T-cell (primary cell): ENCODE measurements at regions not wholly inside any gene's neighbourhood (a gene's known extent, or its start where the extent isn't known, plus 50 kb on each side); places are given as distances from the start of the nearest gene placed in this dataset.
"Not testable (repeated sequence)": the region's sequence is repeated elsewhere in the genome, so short reads cannot be mapped to it uniquely, and the experiment has no call there.

ENCODE experiments used
- ATAC-seq, 4 experiments: fragments of 200-7000 bp in 3 of 4; fragments of 150-1000 bp in 1 of 4; cut with Tn5 transposase; replicated peaks in 1 of 4; 1 replicate in 3 of 4; 2 replicates in 1 of 4; pipeline ENCODE4 v1.10.0; 2021; ENCODE audit warnings: moderate library complexity in 3 of 4, mild to moderate bottlenecking in 2 of 4, moderate number of reproducible peaks in 1 of 4
- CTCF ChIA-PET, 2 donors: fragments of 300-600 bp; sonication (Branson Sonifier 250); formaldehyde crosslinking; loops; one replicate each; lab custom pipeline; 2022; ENCODE audit warnings: antibody characterized with exemption in 2 of 2; lab: Charles Lee
- POLR2A ChIA-PET, 2 donors: fragments of 300-600 bp; sonication (Branson Sonifier 250); formaldehyde crosslinking; loops; one replicate each; lab custom pipeline; 2022; ENCODE audit warnings: antibody characterized with exemption in 2 of 2; lab: Charles Lee
- DNase-seq, 35 experiments: peaks; one replicate each; pipeline versions ENCODE4 v3.0.0 to v3.0.0-alpha.2; 2013 to 2023
- H3K27ac ChIP-seq: one replicate; pipeline ENCODE4 v1.5.1; 2013; ENCODE audit warnings: low read length
- H3K27me3 ChIP-seq, 2 experiments: replicated peaks in 1 of 2; 1 replicate in 1 of 2; 2 replicates in 1 of 2; pipeline versions ENCODE4 v1.6.1 to v1.7.0; 2013; ENCODE audit warnings: low read length in 1 of 2, mixed read lengths in 1 of 2; ENCODE audit not compliant: control insufficient read depth in 2 of 2, insufficient read depth in 2 of 2; ENCODE audit errors: extremely low read depth in 1 of 2
- H3K36me3 ChIP-seq, 2 donors: 1 replicate in 1 of 2; 2 replicates in 1 of 2; pipeline versions ENCODE4 v1.6.1 to v1.7.0; 2013; ENCODE audit warnings: low read length in 1 of 2; ENCODE audit not compliant: control insufficient read depth in 2 of 2, insufficient read depth in 1 of 2; ENCODE audit errors: extremely low read depth in 1 of 2
- H3K4me1 ChIP-seq, 2 experiments: 1 replicate in 1 of 2; 2 replicates in 1 of 2; pipeline versions ENCODE4 v1.6.1 to v1.7.0; 2013; ENCODE audit warnings: low read length in 2 of 2, mixed read lengths in 1 of 2; ENCODE audit not compliant: insufficient read depth in 2 of 2, control insufficient read depth in 1 of 2; ENCODE audit errors: extremely low read depth in 1 of 2
- H3K4me3 ChIP-seq, 2 donors: 1 replicate in 1 of 2; 2 replicates in 1 of 2; pipeline versions ENCODE4 v1.5.1 to v1.7.0; 2013; ENCODE audit warnings: mild to moderate bottlenecking in 2 of 2, low read length in 1 of 2, moderate library complexity in 1 of 2; ENCODE audit not compliant: control insufficient read depth in 1 of 2; ENCODE audit errors: extremely low read depth in 1 of 2
- H3K9me3 ChIP-seq: 2 replicates; pipeline ENCODE4 v1.7.0; 2013
- H3K27ac Mint-ChIP-seq, 2 donors: one replicate each; pipeline ENCODE4 v1.8.0; 2020 to 2021; ENCODE audit warnings: mild to moderate bottlenecking in 2 of 2, mixed read lengths in 2 of 2
- H3K27me3 Mint-ChIP-seq, 2 donors: one replicate each; pipeline ENCODE4 v1.8.0; 2021 to 2022; ENCODE audit warnings: mixed read lengths in 2 of 2
- H3K36me3 Mint-ChIP-seq: one replicate; pipeline ENCODE4 v1.8.0; 2021; ENCODE audit warnings: mixed read lengths
- H3K4me1 Mint-ChIP-seq, 3 donors: one replicate each; pipeline ENCODE4 v1.8.0; 2020 to 2022; ENCODE audit warnings: mixed read lengths in 3 of 3, mild to moderate bottlenecking in 1 of 3
- H3K4me3 Mint-ChIP-seq, 3 donors: one replicate each; pipeline ENCODE4 v1.8.0; 2020 to 2022; ENCODE audit warnings: mild to moderate bottlenecking in 3 of 3, mixed read lengths in 3 of 3, moderate library complexity in 3 of 3
- H3K9me3 Mint-ChIP-seq, 3 donors: one replicate each; pipeline ENCODE4 v1.8.0; 2020 to 2022; ENCODE audit warnings: mixed read lengths in 3 of 3
- WGBS: methylation state at CpG from one replicate; pipeline ENCODE4 v1.1.5; 2013; ENCODE audit warnings: missing lambda C conversion rate; ENCODE audit not compliant: insufficient coverage; 5-methylcytosine and 5-hydroxymethylcytosine counted together

DNA sequence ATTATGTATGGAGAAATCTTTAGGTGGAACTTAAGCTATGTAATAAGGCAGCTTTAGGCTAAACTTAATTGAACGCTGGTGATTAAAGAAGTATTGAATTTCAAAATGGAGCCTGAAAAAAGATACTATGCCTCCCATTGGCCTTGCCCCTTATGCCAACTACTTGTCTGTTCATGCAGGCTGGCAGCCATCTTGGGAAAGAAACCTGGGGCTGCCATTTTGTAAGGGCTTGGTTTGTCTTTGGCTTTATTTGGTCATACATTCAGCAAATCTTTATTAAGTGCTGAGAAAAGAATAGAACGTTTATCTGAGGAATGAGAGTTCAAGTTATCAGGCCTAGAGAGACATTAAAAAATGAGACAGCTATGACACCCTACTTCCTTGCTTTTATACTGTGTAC lies 231.3 kb downstream of the KCNE4 start:
- Mint-ChIP-seq H3K36me3 (no peaks in the 10 kb centered on the region), H3K27ac (no peak overlapping the region), H3K9me3 (peaks cover 6 to 15% (median 6%) of the 10 kb centered on the region in 3 donors), H3K4me1 (no peaks in the 10 kb centered on the region), H3K4me3 (no peak overlapping the region), H3K27me3 (no peaks in the 10 kb centered on the region)
- Histone ChIP-seq H3K4me3 (no peak overlapping the region), H3K9me3 (no peaks in the 10 kb centered on the region), H3K4me1 (no peaks in the 10 kb centered on the region), H3K36me3 (no peaks in the 10 kb centered on the region), H3K27me3 (no peaks in the 10 kb centered on the region), H3K27ac (no peak overlapping the region)
- CTCF ChIA-PET: no interaction called here
- ATAC-seq: no peak
- POLR2A ChIA-PET: no interaction called here
- no peak for DNase-seq
- 100% methylated on average over 1 of the region's 2 CpGs for WGBS

DNA sequence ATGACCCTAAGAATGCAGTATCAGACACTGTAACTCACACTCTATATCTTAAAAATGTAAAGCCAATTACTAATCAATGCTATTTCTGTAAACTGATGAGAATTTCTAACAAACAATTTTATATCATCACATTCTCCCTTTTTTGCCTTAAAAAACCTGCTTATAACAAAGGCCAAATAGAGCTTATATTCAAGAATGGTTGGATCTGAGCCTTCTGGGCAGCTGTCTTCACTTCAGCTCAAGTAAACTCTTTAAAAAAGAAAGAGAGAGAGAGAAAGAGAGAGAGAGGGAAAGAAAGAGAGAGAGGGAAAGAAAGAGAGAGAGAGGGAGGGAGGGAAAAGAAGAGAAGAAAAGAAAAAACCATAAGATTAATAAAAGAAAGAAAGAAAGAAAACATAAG lies 231.8 kb downstream of the KCNE4 start:
- CTCF ChIA-PET: no interaction called here
- no peak overlapping the region for H3K27ac Mint-ChIP-seq
- no peak overlapping the region for H3K27ac ChIP-seq

DNA sequence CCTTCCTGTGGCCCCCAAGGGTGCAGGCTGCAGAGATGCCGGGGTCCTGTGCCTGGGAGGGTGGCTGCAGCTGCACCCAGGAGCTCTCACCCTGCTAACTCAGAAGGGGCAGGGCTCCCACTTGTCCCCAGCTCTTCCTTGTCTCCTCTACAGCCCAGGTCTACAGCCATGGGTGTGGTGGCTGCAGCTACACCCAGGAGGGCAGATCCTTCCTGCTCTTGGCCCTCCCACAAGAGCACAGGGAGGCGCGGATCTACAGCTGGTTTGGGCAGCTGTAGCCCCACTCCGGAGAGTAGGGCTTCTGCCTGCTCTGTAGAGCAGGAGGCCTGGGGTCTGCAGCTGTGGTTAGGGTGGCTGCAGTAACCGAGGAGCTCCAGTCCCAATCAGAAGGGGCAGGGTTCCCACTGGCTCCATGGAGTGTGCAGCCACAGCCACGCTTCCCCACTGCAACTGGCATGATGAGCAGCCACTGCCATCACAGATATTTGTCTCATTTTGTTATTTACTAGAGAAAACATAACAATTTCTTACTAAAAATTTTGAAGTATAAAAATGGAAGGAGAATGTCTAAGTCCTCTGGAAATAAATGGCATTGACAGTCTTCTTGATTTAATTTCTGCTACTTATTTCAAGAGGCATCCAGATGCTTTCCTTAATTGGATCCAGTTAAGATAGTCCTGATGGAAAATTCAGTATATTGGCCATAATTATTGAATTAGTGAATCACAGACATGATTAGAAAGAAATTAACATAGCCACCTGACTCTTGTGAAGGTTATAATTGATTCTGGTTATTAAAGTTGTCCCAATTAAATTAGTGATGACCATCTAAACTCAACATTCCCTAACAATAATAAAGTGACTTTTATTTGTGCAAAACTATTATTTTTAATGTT lies 233.6 kb downstream of the KCNE4 start:
- Histone ChIP-seq H3K36me3 (no peaks in the 10 kb centered on the region), H3K27ac (no peak overlapping the region), H3K27me3 (no peaks in the 10 kb centered on the region), H3K4me1 (no peaks in the 10 kb centered on the region), H3K9me3 (no peaks in the 10 kb centered on the region), H3K4me3 (no peak overlapping the region)
- Mint-ChIP-seq H3K27me3 (no peaks in the 10 kb centered on the region), H3K27ac (no peak overlapping the region), H3K4me3 (no peak overlapping the region), H3K9me3 (peaks cover 8 to 19% (median 9%) of the 10 kb centered on the region in 3 donors), H3K4me1 (no peaks in the 10 kb centered on the region), H3K36me3 (no peaks in the 10 kb centered on the region)
- ChIA-PET CTCF (no interaction called here), POLR2A (no interaction called here)
- DNase-seq (no peak), ATAC-seq (no peak)
- 95% methylated on average over 5 of the region's 6 CpGs for WGBS

More for the DNA sequence above, 231.8 kb downstream of the KCNE4 start:
- Histone ChIP-seq H3K36me3 (no peaks in the 10 kb centered on the region), H3K4me3 (no peak overlapping the region), H3K27me3 (no peaks in the 10 kb centered on the region), H3K9me3 (no peaks in the 10 kb centered on the region), H3K4me1 (no peaks in the 10 kb centered on the region)
- ATAC-seq: no peak
- H3K36me3 Mint-ChIP-seq: no peaks in the 10 kb centered on the region
- POLR2A ChIA-PET: no interaction called here
- H3K27me3 Mint-ChIP-seq: no peaks in the 10 kb centered on the region
- H3K4me1 Mint-ChIP-seq: no peaks in the 10 kb centered on the region
- peaks cover 6 to 15% (median 6%) of the 10 kb centered on the region in 3 donors for H3K9me3 Mint-ChIP-seq
- no peak overlapping the region for H3K4me3 Mint-ChIP-seq
- no peak for DNase-seq

DNA sequence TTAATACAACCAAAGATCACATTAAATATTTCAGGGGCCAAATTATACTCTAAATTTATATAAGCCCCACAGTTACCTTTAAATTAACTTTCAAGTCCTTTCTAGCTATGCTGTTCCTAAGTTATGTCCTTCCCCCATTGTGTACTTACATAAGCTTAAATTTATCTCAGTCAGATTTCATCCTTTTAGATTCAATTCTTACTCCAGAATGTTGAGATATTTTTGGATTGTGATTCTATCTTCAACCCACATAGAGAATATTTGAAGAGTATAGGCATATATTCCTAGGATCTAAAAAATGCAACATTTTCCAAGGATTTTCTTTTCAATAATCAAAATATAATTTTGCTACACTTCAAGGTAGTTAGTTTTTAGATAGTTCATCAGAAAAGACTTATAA lies 242.8 kb downstream of the KCNE4 start:
- H3K4me1 Mint-ChIP-seq: no peaks in the 10 kb centered on the region
- Histone ChIP-seq H3K27ac (no peak overlapping the region), H3K9me3 (no peaks in the 10 kb centered on the region), H3K4me1 (no peaks in the 10 kb centered on the region), H3K4me3 (no peak overlapping the region), H3K27me3 (no peaks in the 10 kb centered on the region), H3K36me3 (no peaks in the 10 kb centered on the region)
- no peak overlapping the region for H3K27ac Mint-ChIP-seq
- H3K4me3 Mint-ChIP-seq: no peak overlapping the region
- ChIA-PET CTCF (no interaction called here), POLR2A (no interaction called here)
- no peaks in the 10 kb centered on the region for H3K27me3 Mint-ChIP-seq
- peaks cover 0 to 13% (median 3%) of the 10 kb centered on the region in 3 donors for H3K9me3 Mint-ChIP-seq
- no peak for DNase-seq
- ATAC-seq: no peak
- no peaks in the 10 kb centered on the region for H3K36me3 Mint-ChIP-seq

DNA sequence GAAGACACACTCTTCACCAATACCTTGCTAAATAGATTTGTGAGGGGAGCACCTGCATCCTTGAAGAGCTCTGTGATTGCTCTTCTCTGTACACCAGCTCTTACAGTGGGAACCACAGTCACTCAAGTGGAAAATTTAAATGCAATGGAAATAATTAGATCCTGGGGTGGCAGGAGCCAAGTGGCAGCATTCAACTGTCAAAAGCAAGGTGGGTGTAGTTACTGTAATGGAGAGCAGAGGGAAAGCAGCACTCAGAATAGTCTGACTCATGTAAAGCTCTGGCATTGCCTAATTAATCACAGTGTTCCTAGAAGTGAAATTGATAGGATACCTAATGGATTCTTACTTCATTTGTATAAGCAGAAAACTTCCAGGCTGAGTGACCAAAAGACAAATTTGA lies 245.8 kb downstream of the KCNE4 start:
- no peak overlapping the region for H3K27ac ChIP-seq
- H3K9me3 ChIP-seq: no peaks in the 10 kb centered on the region
- Mint-ChIP-seq H3K9me3 (peaks cover 2 to 5% (median 4%) of the 10 kb centered on the region in 3 donors), H3K4me1 (no peaks in the 10 kb centered on the region), H3K36me3 (no peaks in the 10 kb centered on the region), H3K27me3 (no peaks in the 10 kb centered on the region), H3K27ac (no peak overlapping the region), H3K4me3 (no peak overlapping the region)
- H3K4me3 ChIP-seq: no peak overlapping the region
- ChIA-PET POLR2A (no interaction called here), CTCF (no interaction called here)
- no peaks in the 10 kb centered on the region for H3K4me1 ChIP-seq
- DNase-seq (no peak), ATAC-seq (no peak)
- H3K27me3 ChIP-seq: no peaks in the 10 kb centered on the region
- no peaks in the 10 kb centered on the region for H3K36me3 ChIP-seq

DNA sequence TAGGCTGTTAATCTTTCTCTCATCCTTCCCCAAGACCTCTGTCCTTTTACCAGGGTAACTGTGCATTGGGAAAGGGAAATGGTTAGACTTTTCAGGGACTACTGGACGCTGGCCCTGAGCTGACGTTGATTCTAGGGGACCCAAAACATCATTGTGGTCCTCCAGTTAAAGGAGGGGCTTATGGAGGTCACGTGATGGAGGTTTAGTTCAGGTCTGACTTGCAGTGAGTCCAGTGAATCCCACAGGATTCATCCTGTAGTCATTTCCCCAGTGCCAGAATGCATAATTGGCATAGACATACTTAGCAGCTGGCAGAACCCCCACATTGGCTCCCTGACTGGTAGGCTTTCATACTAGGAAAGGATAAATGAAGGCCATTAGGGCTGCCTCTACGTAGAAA lies 246.3 kb downstream of the KCNE4 start:
- H3K4me1 Mint-ChIP-seq, H3K27me3 Mint-ChIP-seq, H3K36me3 ChIP-seq, H3K9me3 Mint-ChIP-seq, POLR2A ChIA-PET, ATAC-seq, DNase-seq, H3K4me3 Mint-ChIP-seq, H3K27ac Mint-ChIP-seq, H3K4me1 ChIP-seq, H3K27ac ChIP-seq, H3K27me3 ChIP-seq, H3K4me3 ChIP-seq, CTCF ChIA-PET, H3K9me3 ChIP-seq, H3K36me3 Mint-ChIP-seq: not testable (repeated sequence)
- WGBS: 53% methylated on average over 3 of the region's 4 CpGs

DNA sequence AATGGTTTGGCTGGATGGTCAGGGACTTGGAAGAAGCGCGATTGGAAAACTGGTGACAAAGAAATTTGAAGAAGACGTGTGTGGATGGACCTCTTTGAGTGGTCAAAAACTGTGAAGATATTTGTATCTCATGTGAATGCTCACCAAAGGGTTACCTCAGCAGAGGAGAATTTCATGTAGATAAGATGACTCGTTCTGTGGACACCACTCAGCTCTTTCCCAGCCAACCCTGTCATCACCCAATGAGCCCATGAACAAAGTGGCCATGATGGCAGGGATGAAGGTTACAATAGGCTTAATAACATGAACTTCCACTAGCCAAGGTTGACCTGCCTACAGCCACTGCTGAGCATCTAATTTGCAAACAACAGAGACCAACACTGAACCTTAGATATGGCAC lies 248.3 kb downstream of the KCNE4 start:
- H3K4me1 Mint-ChIP-seq: no peaks in the 10 kb centered on the region
- Histone ChIP-seq H3K4me3 (no peak overlapping the region), H3K36me3 (no peaks in the 10 kb centered on the region), H3K27me3 (no peaks in the 10 kb centered on the region), H3K9me3 (no peaks in the 10 kb centered on the region), H3K27ac (no peak overlapping the region), H3K4me1 (no peaks in the 10 kb centered on the region)
- no peaks in the 10 kb centered on the region for H3K27me3 Mint-ChIP-seq
- ATAC-seq: no peak
- peaks cover 2 to 5% (median 4%) of the 10 kb centered on the region in 3 donors for H3K9me3 Mint-ChIP-seq
- ChIA-PET CTCF (no interaction called here), POLR2A (no interaction called here)
- DNase-seq: no peak
- H3K27ac Mint-ChIP-seq: no peak overlapping the region
- H3K4me3 Mint-ChIP-seq: no peak overlapping the region
- 93% methylated on average over 3 of the region's 4 CpGs for WGBS
- no peaks in the 10 kb centered on the region for H3K36me3 Mint-ChIP-seq
